Spleen (tissue), 7 donors: ENCODE measurements at regions not wholly inside any gene's neighbourhood (a gene's known extent, or its start where the extent isn't known, plus 50 kb on each side); places are given as distances from the start of the nearest gene placed in this dataset.

Experiments used
- POLR2A ChIP-seq, 3 donors: fragments of 450-650 bp; IDR thresholded peaks; one replicate each; pipeline ENCODE4 v1.5.1; 2017; ENCODE audit warnings: antibody characterized with exemption in 3 of 3, mild to moderate bottlenecking in 1 of 3
- TF ChIP-seq, protein P1 (sequence below), 11 experiments: fragments of 200-600 bp in 7 of 11; fragments of 450-650 bp in 4 of 11; sonication (generic) in 4 of 11; IDR thresholded peaks in 8 of 11; conservative IDR thresholded peaks in 3 of 11; 1 replicate in 7 of 11; 2 replicates in 4 of 11; pipeline versions ENCODE4 v1.4.0 to v1.8.0; 2016 to 2021; ENCODE audit warnings: antibody characterized with exemption in 11 of 11, inconsistent platforms in 4 of 11, mild to moderate bottlenecking in 1 of 11
- donor health status: DM: no; HTN: no; CAD: no; lungs with moderate emphysema.
- donor health status: DM: no; HTN: no; CAD: no.
- donor health status: DM: no; HTN: no; CAD: no.

DNA sequence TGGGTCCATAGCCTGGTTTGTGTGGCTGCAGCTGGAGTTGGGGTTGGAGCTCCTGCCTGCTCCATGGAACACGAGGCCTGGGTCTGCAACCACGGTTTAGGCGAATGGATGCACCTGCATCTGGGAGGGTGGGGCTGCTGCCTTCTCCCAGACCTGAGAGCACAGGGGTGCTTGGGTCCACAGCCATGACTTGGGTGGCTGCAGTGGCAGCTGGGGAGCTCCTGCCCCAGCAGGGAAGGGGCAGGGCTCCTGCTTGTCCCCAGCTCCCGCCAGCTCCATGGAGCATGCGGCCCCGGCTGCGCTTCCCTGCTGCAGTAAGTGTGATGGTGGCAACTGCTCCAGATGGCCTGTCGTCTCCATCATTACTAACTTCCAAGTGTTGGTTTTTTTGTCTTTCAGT is 571.1 kb upstream of the LRRN3 start:
- TF ChIP-seq, protein P1, sequence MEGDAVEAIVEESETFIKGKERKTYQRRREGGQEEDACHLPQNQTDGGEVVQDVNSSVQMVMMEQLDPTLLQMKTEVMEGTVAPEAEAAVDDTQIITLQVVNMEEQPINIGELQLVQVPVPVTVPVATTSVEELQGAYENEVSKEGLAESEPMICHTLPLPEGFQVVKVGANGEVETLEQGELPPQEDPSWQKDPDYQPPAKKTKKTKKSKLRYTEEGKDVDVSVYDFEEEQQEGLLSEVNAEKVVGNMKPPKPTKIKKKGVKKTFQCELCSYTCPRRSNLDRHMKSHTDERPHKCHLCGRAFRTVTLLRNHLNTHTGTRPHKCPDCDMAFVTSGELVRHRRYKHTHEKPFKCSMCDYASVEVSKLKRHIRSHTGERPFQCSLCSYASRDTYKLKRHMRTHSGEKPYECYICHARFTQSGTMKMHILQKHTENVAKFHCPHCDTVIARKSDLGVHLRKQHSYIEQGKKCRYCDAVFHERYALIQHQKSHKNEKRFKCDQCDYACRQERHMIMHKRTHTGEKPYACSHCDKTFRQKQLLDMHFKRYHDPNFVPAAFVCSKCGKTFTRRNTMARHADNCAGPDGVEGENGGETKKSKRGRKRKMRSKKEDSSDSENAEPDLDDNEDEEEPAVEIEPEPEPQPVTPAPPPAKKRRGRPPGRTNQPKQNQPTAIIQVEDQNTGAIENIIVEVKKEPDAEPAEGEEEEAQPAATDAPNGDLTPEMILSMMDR (IDR thresholded peaks at IDR 0.05 in 8 of 11, conservative IDR thresholded peaks at IDR 0.05 in 3 of 11), result no peak
- no peak for TF ChIP-seq POLR2A (IDR thresholded peaks at IDR 0.05)
